Activated CD8-positive, alpha-beta memory T cell treated with anti-CD3 and anti-CD28 coated beads for 36 hours (primary cell): ENCODE measurements at regions not wholly inside any gene's neighbourhood (a gene's known extent, or its start where the extent isn't known, plus 50 kb on each side); places are given as distances from the start of the nearest gene placed in this dataset.

Source experiments
- CTCF ChIA-PET: fragments of 350-600 bp; sonication (Branson Sonifier 250); formaldehyde crosslinking; loops from one replicate; lab custom pipeline; 2021; ENCODE audit warnings: antibody characterized with exemption; lab: Charles Lee
- POLR2A ChIA-PET: fragments of 350-600 bp; sonication (Branson Sonifier 250); formaldehyde crosslinking; loops from one replicate; lab custom pipeline; 2021; ENCODE audit warnings: antibody characterized with exemption; lab: Charles Lee

- ChIA-PET CTCF (interaction anchor here (2.1 kb wide), 1 partner anchor 75 kb away, joined by 6 read pairs; a partner anchor contains a TSS), POLR2A (no interaction called here)
Observed at GRCh38 chr1:112793631-112794565, 78.8 kb upstream of the PPM1J start.

GRCh38 chr1:112791723-112792104, 76.6 kb upstream of the PPM1J start:
- POLR2A ChIA-PET, result no interaction called here
- CTCF ChIA-PET, result no interaction called here

GRCh38 chr1:112790920-112791722, 76.0 kb upstream of the PPM1J start:
- ChIA-PET CTCF (no interaction called here), POLR2A (no interaction called here)

GRCh38 chr1:112788561-112788960, 73.4 kb upstream of the PPM1J start:
- CTCF ChIA-PET, result no interaction called here
- POLR2A ChIA-PET, result no interaction called here

- ChIA-PET CTCF (no interaction called here), POLR2A (no interaction called here)
Observed at GRCh38 chr1:112788054-112788453, 72.9 kb upstream of the PPM1J start.

- ChIA-PET CTCF (no interaction called here), POLR2A (no interaction called here)
Observed at GRCh38 chr1:112783059-112783458, 67.9 kb upstream of the PPM1J start.

GRCh38 chr1:112779665-112780526, 64.8 kb upstream of the PPM1J start:
- CTCF ChIA-PET, result interaction anchor here (0.7 kb wide), 1 partner anchor 587 kb away, joined by 3 read pairs; no protein-coding TSS in a partner anchor
- POLR2A ChIA-PET, result no interaction called here

- ChIA-PET CTCF (interaction anchor here (1.0 kb wide), 1 partner anchor 62 kb away, joined by 3 read pairs; no protein-coding TSS in a partner anchor), POLR2A (no interaction called here)
Observed at GRCh38 chr1:112778137-112778536, 63.0 kb upstream of the PPM1J start.

GRCh38 chr1:112776688-112777087, 61.6 kb upstream of the PPM1J start:
- POLR2A ChIA-PET, result no interaction called here
- CTCF ChIA-PET, result no interaction called here

GRCh38 chr1:112772781-112773180, 57.6 kb upstream of the PPM1J start:
- ChIA-PET POLR2A (no interaction called here), CTCF (no interaction called here)

- POLR2A ChIA-PET, result no interaction called here
- CTCF ChIA-PET, result interaction anchor here (0.9 kb wide), 1 partner anchor 52 kb away, joined by 3 read pairs; a partner anchor contains a TSS
Observed at GRCh38 chr1:112770724-112771123, 55.6 kb upstream of the PPM1J start.

GRCh38 chr1:112769611-112770010, 54.5 kb upstream of the PPM1J start:
- ChIA-PET POLR2A (no interaction called here), CTCF (no interaction called here)

- ChIA-PET CTCF (interaction anchor here (0.6 kb wide), 1 partner anchor 120 kb away, joined by 3 read pairs; no protein-coding TSS in a partner anchor), POLR2A (no interaction called here)
Observed at GRCh38 chr1:112767646-112768045, 52.5 kb upstream of the PPM1J start.
